ENCODE measurements at regions not wholly inside any gene's neighbourhood (a gene's known extent, or its start where the extent isn't known, plus 50 kb on each side); places are given as distances from the start of the nearest gene placed in this dataset.

DNA sequence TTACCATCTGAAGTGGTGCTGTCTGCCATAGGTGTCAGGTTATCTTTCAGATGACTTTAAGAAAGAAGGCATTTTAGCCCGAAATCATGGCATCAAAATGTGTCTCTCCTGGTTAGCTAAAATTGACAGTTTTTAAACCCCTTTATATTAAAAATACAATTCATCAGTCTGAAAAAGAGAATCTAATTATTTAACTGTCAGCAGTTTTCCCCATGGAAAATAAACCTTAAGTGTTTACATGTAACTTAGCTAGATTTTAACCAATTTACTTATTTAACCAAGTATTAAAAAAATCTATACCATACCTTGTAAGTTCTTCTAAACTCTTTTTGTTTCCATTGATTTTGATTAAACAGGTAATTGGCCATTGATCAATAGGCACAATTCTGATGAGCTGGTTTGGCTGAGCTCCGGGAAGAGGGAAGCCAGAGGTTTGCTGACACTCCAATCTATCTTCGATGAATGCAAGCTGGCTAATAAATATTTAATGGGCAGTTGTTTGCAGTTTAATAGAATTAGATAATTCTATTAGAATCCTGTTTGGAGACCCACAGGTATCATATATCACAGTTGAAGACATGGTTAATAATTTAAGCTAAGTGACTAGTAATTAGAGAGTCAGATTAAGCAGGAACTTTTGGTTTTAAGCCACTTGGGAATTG is 114.0 kb downstream of the MAT2B start:
- no peak overlapping the region for H3K4me3 ChIP-seq (ENCODE audit: low read length in 3 of 3)
- no peaks in the 10 kb centered on the region for H3K27me3 ChIP-seq (ENCODE audit: control insufficient read depth in 3 of 3, insufficient read depth in 3 of 3, low read length in 3 of 3)
- no peaks in the 10 kb centered on the region for H3K4me1 ChIP-seq (ENCODE audit: control insufficient read depth in 3 of 3, insufficient read depth in 3 of 3, low read length in 3 of 3)
- no peaks in the 10 kb centered on the region for H3K9me3 ChIP-seq (ENCODE audit: control insufficient read depth in 3 of 3, low read length in 3 of 3)
- H3K9ac ChIP-seq (ENCODE audit: low read depth in 1 of 3, low read length in 3 of 3) = no peak overlapping the region
- no peaks in the 10 kb centered on the region for H3K36me3 ChIP-seq (ENCODE audit: control insufficient read depth in 3 of 3, insufficient read depth in 3 of 3, low read length in 3 of 3)
- H3K27ac ChIP-seq (ENCODE audit: low read depth, low read length) = no peak overlapping the region

DNA sequence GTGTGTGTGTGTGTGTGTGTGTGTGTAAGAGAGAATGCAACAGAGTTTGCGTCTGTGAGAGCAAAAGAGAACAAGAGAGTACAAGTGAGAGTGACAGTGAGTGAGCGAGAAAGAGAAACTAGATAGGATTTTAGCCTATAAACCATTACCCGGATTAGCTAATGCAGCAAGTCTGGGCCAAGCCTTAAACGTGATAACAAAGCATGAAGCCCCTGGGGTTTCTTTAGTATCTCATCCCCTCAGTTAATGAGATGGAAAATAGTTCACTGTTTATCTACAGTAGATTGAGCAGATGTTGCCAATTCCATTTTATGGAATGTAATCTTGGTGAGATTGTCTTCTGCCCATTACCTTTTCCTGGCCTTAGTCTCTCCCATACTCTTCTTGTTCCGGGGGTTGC is 114.5 kb downstream of the MAT2B start:
- Histone ChIP-seq H3K9me3 (ENCODE audit: control insufficient read depth in 3 of 3, low read length in 3 of 3) (no peaks in the 10 kb centered on the region), H3K27ac (ENCODE audit: low read depth, low read length) (no peak overlapping the region), H3K27me3 (ENCODE audit: control insufficient read depth in 3 of 3, insufficient read depth in 3 of 3, low read length in 3 of 3) (no peaks in the 10 kb centered on the region), H3K9ac (ENCODE audit: low read depth in 1 of 3, low read length in 3 of 3) (no peak overlapping the region), H3K4me1 (ENCODE audit: control insufficient read depth in 3 of 3, insufficient read depth in 3 of 3, low read length in 3 of 3) (no peaks in the 10 kb centered on the region), H3K4me3 (ENCODE audit: low read length in 3 of 3) (no peak overlapping the region), H3K36me3 (ENCODE audit: control insufficient read depth in 3 of 3, insufficient read depth in 3 of 3, low read length in 3 of 3) (no peaks in the 10 kb centered on the region)

DNA sequence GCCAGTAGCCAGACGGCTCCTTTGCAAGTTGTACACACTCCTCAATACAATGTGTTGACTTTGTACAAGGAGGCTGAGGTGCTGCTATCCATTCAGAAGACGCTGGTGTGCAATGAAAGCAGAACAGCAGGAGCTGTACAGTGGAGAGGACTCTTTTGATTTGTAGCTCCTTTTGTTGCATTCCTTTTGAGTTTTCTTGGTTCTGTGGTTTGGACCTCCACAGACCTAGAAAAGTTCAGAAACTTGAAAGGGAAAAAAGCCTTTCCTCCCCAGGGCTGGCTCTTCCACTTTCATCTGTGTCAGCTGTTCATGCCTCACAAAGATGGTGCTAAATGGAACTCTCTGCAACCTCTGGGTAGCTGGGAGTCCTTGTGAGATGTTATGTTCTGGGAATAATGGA is 117.4 kb downstream of the MAT2B start:
- H3K4me1 ChIP-seq (ENCODE audit: control insufficient read depth in 3 of 3, insufficient read depth in 3 of 3, low read length in 3 of 3) = no peaks in the 10 kb centered on the region
- H3K27me3 ChIP-seq (ENCODE audit: control insufficient read depth in 3 of 3, insufficient read depth in 3 of 3, low read length in 3 of 3) = no peaks in the 10 kb centered on the region
- H3K36me3 ChIP-seq (ENCODE audit: control insufficient read depth in 3 of 3, insufficient read depth in 3 of 3, low read length in 3 of 3) = no peaks in the 10 kb centered on the region
- no peak overlapping the region for H3K27ac ChIP-seq (ENCODE audit: low read depth, low read length)
- H3K9ac ChIP-seq (ENCODE audit: low read depth in 1 of 3, low read length in 3 of 3) = no peak overlapping the region
- no peak overlapping the region for H3K4me3 ChIP-seq (ENCODE audit: low read length in 3 of 3)
- no peaks in the 10 kb centered on the region for H3K9me3 ChIP-seq (ENCODE audit: control insufficient read depth in 3 of 3, low read length in 3 of 3)

DNA sequence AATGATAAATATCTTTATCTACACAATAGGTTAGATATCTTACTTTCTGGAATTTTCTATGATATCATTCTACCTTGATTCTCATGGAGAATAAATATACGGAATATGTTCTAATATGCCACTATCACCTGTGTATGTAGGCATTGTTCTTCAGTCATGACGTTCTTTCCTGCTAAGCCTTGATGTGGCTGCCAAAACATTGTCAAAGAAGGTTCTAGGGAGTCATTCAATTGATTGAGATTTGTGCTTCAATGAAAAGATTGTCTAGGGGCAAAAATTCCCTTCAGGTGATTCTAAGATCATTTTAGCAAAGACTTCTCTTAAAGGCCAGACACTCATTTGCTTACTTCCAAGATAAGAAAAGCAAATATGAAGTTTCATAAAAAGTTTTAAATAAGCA is 118.1 kb downstream of the MAT2B start:
- Histone ChIP-seq H3K9me3 (ENCODE audit: control insufficient read depth in 3 of 3, low read length in 3 of 3) (no peaks in the 10 kb centered on the region), H3K9ac (ENCODE audit: low read depth in 1 of 3, low read length in 3 of 3) (no peak overlapping the region), H3K36me3 (ENCODE audit: control insufficient read depth in 3 of 3, insufficient read depth in 3 of 3, low read length in 3 of 3) (no peaks in the 10 kb centered on the region), H3K4me3 (ENCODE audit: low read length in 3 of 3) (no peak overlapping the region), H3K27ac (ENCODE audit: low read depth, low read length) (no peak overlapping the region), H3K27me3 (ENCODE audit: control insufficient read depth in 3 of 3, insufficient read depth in 3 of 3, low read length in 3 of 3) (no peaks in the 10 kb centered on the region), H3K4me1 (ENCODE audit: control insufficient read depth in 3 of 3, insufficient read depth in 3 of 3, low read length in 3 of 3) (no peaks in the 10 kb centered on the region)

DNA sequence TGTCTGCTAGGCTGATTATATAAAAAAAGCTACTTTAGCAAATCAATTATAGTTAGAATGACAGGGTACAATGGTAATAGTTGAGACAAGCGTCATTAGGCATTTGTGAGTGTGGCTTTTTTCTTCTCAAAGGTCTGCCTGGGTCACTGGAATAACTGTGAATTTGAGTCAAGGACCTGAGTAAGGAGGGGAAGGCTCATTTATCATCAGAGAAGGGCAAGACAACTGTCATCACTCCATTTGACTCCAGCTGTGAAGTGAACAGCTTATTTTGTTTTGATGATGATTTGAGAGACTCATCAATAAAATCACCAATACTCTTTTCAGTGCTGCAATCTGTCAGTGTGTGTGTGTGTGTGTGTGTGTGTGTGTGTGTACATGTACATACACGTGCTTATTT is 118.6 kb downstream of the MAT2B start:
- Histone ChIP-seq H3K9me3 (ENCODE audit: control insufficient read depth in 3 of 3, low read length in 3 of 3) (no peaks in the 10 kb centered on the region), H3K4me1 (ENCODE audit: control insufficient read depth in 3 of 3, insufficient read depth in 3 of 3, low read length in 3 of 3) (no peaks in the 10 kb centered on the region), H3K27ac (ENCODE audit: low read depth, low read length) (no peak overlapping the region), H3K27me3 (ENCODE audit: control insufficient read depth in 3 of 3, insufficient read depth in 3 of 3, low read length in 3 of 3) (no peaks in the 10 kb centered on the region), H3K4me3 (ENCODE audit: low read length in 3 of 3) (no peak overlapping the region), H3K36me3 (ENCODE audit: control insufficient read depth in 3 of 3, insufficient read depth in 3 of 3, low read length in 3 of 3) (no peaks in the 10 kb centered on the region), H3K9ac (ENCODE audit: low read depth in 1 of 3, low read length in 3 of 3) (no peak overlapping the region)

DNA sequence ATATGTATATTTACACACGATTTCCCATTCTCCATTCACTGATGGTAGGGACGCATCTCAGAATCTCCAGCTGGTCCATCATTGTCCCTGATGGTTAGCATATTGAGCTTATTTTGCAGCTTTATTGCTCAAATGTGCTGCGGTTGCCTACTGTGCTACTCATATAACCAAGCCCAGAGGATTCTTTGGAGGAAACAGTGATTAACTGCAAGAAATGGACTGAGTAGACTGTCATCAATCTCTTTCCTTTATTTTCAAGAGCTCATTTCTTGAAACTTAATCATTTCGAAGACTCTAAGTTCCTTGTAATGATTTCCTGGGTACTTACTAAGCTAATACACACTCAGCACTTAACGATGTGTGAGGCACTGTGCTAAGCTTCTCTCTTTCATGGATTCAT is 119.0 kb downstream of the MAT2B start:
- H3K4me1 ChIP-seq (ENCODE audit: control insufficient read depth in 3 of 3, insufficient read depth in 3 of 3, low read length in 3 of 3) = no peaks in the 10 kb centered on the region
- H3K27me3 ChIP-seq (ENCODE audit: control insufficient read depth in 3 of 3, insufficient read depth in 3 of 3, low read length in 3 of 3) = no peaks in the 10 kb centered on the region
- H3K9me3 ChIP-seq (ENCODE audit: control insufficient read depth in 3 of 3, low read length in 3 of 3) = no peaks in the 10 kb centered on the region
- H3K4me3 ChIP-seq (ENCODE audit: low read length in 3 of 3) = no peak overlapping the region
- H3K27ac ChIP-seq (ENCODE audit: low read depth, low read length) = no peak overlapping the region
- H3K36me3 ChIP-seq (ENCODE audit: control insufficient read depth in 3 of 3, insufficient read depth in 3 of 3, low read length in 3 of 3) = no peaks in the 10 kb centered on the region
- no peak overlapping the region for H3K9ac ChIP-seq (ENCODE audit: low read depth in 1 of 3, low read length in 3 of 3)

DNA sequence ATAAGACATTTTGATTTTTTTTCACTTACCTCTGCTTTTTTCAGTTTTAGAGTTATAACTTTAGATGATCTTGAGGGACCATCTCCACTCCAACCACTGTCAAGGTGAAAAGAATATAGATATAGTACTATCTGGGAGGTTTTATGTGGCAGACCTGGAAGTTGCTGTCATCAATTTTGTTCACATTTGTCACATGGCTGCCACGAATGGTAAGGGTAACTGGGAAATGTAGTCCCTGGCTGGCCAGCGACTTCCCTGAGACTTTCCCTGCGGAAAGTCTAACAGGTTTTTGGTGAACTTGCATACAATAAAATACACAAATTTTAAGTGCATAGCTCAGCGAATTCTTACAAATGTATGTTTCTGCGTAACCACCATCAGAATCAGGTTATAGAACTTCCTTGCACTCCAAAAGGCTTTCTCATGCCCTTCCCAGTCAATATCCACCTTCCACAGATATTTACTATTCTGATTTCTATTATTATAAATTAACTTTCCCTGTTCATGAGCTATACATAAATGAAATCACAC is 121.5 kb downstream of the MAT2B start:
- H3K4me1 ChIP-seq (ENCODE audit: control insufficient read depth in 3 of 3, insufficient read depth in 3 of 3, low read length in 3 of 3) = no peaks in the 10 kb centered on the region
- H3K9me3 ChIP-seq (ENCODE audit: control insufficient read depth in 3 of 3, low read length in 3 of 3) = no peaks in the 10 kb centered on the region
- H3K27ac ChIP-seq (ENCODE audit: low read depth, low read length) = no peak overlapping the region
- H3K36me3 ChIP-seq (ENCODE audit: control insufficient read depth in 3 of 3, insufficient read depth in 3 of 3, low read length in 3 of 3) = no peaks in the 10 kb centered on the region
- no peak overlapping the region for H3K4me3 ChIP-seq (ENCODE audit: low read length in 3 of 3)
- no peak overlapping the region for H3K9ac ChIP-seq (ENCODE audit: low read depth in 1 of 3, low read length in 3 of 3)
- H3K27me3 ChIP-seq (ENCODE audit: control insufficient read depth in 3 of 3, insufficient read depth in 3 of 3, low read length in 3 of 3) = no peaks in the 10 kb centered on the region

DNA sequence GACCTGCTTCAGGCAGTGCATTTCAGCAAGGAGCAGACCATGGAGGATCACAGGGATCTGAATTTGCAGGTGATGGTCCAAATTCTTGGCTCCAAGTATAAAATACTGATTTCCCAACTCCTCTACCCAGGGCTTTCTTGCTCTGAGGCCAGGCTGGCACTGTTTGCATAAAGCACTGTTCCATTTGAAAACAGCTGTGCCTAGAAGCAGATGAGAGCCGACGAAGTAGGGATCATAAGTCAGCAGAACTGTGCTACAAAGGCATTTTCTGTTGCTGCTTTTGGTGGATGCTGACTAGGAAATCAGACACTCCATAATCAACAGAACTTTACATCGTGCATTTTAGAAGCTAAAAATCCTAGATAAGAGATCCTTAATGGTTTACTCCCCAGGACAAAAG is 126.4 kb downstream of the MAT2B start:
- no peak overlapping the region for H3K4me3 ChIP-seq (ENCODE audit: low read length in 3 of 3)
- H3K27me3 ChIP-seq (ENCODE audit: control insufficient read depth in 3 of 3, insufficient read depth in 3 of 3, low read length in 3 of 3) = peaks cover 0 to 3% (median 0%) of the 10 kb centered on the region in 3 donors
- no peaks in the 10 kb centered on the region for H3K4me1 ChIP-seq (ENCODE audit: control insufficient read depth in 3 of 3, insufficient read depth in 3 of 3, low read length in 3 of 3)
- no peaks in the 10 kb centered on the region for H3K9me3 ChIP-seq (ENCODE audit: control insufficient read depth in 3 of 3, low read length in 3 of 3)
- H3K27ac ChIP-seq (ENCODE audit: low read depth, low read length) = no peak overlapping the region
- H3K9ac ChIP-seq (ENCODE audit: low read depth in 1 of 3, low read length in 3 of 3) = no peak overlapping the region
- no peaks in the 10 kb centered on the region for H3K36me3 ChIP-seq (ENCODE audit: control insufficient read depth in 3 of 3, insufficient read depth in 3 of 3, low read length in 3 of 3)

DNA sequence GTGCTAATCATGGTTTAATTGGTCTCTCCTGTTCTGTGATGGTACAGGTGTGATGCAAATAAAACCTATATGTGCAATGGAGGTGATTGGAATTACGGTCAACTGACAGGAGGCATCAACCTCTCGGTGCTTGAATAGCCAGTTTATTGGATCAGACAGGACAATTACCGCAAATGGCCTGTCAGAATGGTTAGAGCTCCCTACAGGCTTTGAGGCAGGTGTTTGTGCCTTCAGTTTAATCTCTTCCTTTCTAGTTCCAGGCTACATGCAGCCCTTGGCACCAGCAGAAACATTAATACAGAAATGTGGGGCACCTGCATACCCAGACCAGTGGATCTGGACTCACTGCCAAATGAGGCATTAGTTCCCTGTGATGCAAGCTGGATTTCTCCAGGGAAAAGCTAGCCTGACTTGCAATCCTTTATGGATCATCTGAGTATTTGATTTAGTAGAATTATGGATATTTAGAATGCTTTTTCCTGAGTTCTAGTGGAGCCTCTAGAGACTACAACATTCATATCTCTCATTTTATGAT is 128.6 kb downstream of the MAT2B start:
- H3K9me3 ChIP-seq (ENCODE audit: control insufficient read depth in 3 of 3, low read length in 3 of 3) = no peaks in the 10 kb centered on the region
- peaks cover 0 to 3% (median 0%) of the 10 kb centered on the region in 3 donors for H3K27me3 ChIP-seq (ENCODE audit: control insufficient read depth in 3 of 3, insufficient read depth in 3 of 3, low read length in 3 of 3)
- no peak overlapping the region for H3K27ac ChIP-seq (ENCODE audit: low read depth, low read length)
- H3K36me3 ChIP-seq (ENCODE audit: control insufficient read depth in 3 of 3, insufficient read depth in 3 of 3, low read length in 3 of 3) = no peaks in the 10 kb centered on the region
- H3K9ac ChIP-seq (ENCODE audit: low read depth in 1 of 3, low read length in 3 of 3) = no peak overlapping the region
- no peak overlapping the region for H3K4me3 ChIP-seq (ENCODE audit: low read length in 3 of 3)
- H3K4me1 ChIP-seq (ENCODE audit: control insufficient read depth in 3 of 3, insufficient read depth in 3 of 3, low read length in 3 of 3) = no peaks in the 10 kb centered on the region

DNA sequence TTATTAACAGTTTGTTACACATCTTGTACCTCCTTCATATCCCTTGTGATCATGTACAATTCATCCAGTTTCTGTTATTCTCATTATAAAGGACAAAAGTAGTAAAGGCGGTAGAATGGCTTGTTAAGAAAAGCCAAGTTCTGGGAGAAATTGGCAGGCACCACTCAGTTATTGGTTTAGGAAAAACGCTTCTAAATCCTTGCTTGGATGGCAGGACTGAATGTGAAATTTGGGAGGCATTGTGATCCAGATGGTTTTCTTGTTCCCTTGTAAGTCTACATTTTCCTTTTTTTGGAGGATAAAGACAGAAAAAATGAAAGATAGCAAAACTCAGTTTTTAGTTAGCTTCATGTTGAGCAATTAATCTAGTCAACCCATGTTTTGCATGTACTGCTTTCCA is 130.2 kb downstream of the MAT2B start:
- Histone ChIP-seq H3K4me3 (ENCODE audit: low read length in 3 of 3) (no peak overlapping the region), H3K9ac (ENCODE audit: low read depth in 1 of 3, low read length in 3 of 3) (no peak overlapping the region), H3K36me3 (ENCODE audit: control insufficient read depth in 3 of 3, insufficient read depth in 3 of 3, low read length in 3 of 3) (no peaks in the 10 kb centered on the region), H3K4me1 (ENCODE audit: control insufficient read depth in 3 of 3, insufficient read depth in 3 of 3, low read length in 3 of 3) (no peaks in the 10 kb centered on the region), H3K27me3 (ENCODE audit: control insufficient read depth in 3 of 3, insufficient read depth in 3 of 3, low read length in 3 of 3) (peaks cover 0 to 3% (median 0%) of the 10 kb centered on the region in 3 donors), H3K27ac (ENCODE audit: low read depth, low read length) (no peak overlapping the region), H3K9me3 (ENCODE audit: control insufficient read depth in 3 of 3, low read length in 3 of 3) (no peaks in the 10 kb centered on the region)

Data from skeletal muscle tissue (tissue), 3 donors.